GM21360 (cell line): ENCODE measurements at regions not wholly inside any gene's neighbourhood (a gene's known extent, or its start where the extent isn't known, plus 50 kb on each side); places are given as distances from the start of the nearest gene placed in this dataset.

Experiments
- ATAC-seq: cut with Tn5 transposase; IDR thresholded peaks from one replicate; pipeline ENCODE4 v1.9.1; 2021; ENCODE audit warnings: mild to moderate bottlenecking, moderate library complexity; ENCODE audit not compliant: unreplicated experiment

GRCh38 chr12:85352016-85352415, 72.0 kb downstream of the ALX1 start:
- no peak for ATAC-seq

DNA sequence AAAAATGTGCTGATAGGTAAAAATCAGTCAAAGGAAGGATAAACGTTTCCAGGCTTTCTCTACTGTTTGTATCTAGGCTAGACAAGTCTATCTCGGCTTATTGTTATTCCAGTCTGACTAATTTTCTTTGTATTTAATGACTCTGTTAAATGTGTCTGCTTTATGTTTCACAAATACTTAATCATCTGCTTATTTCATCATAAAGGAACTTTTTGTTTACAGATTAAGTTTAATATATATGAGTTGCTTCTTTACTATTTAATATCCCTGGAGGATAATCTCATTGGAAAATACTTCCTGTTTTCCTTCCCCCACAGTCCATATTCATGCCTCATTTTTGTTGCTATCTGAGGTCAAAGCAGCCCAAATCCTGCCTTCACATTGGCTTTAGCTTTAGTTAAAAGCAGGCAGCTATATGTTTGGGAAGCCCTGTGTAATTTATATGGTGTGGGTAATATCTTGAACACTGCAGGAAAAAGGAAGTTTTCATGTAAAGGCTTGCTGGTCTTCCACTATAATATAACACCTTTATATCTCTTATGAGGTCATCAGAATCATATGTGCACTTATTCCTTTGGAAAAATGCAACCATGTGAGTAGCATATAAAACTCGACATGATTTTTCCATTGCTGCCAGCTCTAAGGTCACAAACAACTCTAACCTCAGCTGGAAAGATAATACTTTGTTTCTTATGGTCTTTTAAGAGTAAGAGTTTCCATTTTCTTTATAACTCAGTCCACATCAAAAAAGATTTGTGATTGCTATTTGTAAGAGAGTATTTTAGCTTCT, 76.8 kb downstream of the ALX1 start:
- ATAC-seq: no peak

DNA sequence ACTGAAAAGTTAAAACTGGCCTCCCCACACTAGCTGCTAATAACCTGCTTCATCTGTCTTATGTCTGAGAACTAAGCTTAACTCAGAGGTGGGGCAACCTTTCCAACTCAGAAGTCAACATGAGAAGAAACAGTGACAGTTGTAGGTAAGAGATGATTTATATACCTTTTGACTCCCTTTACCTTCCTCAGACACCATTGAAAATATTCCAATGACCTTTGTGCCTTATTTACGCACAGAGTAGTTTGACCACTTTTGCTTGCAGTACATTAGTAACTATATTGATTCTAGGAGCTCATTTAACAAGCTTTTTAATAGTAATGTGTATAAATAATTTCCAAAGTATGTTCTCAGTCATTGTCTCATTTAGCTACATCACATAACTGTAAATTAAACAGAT, 77.6 kb downstream of the ALX1 start:
- ATAC-seq: no peak

DNA sequence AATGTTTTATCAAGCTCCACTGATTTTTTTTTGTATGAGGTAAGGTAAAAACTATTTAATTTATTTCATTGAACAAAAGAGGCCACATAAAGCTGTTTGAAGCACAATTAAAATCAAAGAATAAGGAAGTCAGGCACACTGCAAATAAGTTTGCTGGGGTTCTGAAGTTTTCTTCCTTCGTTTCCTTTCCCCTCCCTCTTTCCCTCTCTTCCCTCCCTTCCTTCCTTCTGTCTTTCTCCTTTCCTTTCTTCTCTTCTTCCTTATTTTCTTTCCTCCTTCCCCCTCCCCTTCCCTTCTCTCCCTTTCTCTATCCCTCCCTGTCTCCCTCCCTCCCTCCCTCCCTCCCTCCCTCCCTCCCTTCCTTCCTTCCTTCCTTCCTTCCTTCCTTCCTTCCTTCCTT, 78.7 kb downstream of the ALX1 start:
- ATAC-seq: no peak

GRCh38 chr12:85363382-85364190, 83.6 kb downstream of the ALX1 start:
- ATAC-seq: no peak

DNA sequence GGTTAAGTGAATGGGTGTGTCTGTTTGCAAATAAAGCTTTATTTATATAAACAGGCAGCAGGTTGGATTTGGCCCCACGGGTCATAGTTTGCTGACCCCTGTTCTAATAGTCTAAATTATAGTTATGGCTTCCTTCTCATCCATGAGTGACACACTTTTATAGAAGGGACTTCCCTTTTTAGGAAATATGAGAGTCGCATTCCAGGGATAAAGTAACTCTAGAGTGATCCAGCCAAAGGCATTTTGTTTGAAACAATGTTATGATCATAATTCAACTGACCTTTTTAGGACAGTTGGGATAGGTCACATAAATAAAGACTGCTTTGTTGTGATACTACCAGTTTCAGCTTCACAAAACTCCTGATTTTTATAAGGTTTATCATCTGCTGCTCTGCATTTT, 87.9 kb downstream of the ALX1 start:
- no peak for ATAC-seq

- no peak for ATAC-seq
These were observed 89.5 kb downstream of the ALX1 start for GRCh38 chr12:85369365-85370154.

DNA sequence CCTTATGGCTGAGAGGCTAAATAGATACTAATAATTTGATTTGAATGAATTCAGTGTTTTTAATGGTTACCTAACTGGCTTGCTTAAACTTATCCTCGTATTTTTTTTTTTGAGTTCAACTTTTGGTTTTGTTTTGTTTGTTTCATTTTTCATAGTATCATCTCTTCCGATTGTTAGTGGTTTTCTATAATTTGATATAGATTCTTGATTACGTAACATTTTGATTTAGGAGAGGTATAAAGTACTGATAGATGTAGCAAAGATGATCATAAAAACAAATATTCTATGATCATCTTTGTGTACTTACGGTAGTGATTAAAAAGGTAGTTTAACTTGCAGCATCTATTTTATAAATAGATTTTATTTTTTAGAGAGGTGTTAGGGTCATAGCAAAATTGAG, 93.0 kb downstream of the ALX1 start:
- no peak for ATAC-seq

DNA sequence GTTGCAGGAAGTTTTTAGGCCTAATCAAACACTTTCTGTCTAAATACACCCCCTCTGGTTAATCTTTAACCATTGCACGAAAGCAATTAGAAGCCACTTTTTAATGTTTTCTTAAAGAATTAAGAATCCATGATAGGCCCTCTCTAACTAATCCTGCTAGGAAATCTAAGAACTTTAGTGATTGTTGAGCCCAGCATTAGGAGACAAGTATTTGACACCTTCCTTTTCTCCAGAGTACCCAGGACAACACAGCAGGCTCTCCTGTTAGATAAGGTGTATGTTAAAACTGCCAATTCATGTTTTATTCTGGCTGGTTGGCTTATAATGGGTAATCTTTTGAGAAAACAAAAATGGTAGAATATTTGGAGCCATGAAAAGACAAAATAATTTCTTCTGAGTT, 95.0 kb downstream of the ALX1 start:
- no peak for ATAC-seq

DNA sequence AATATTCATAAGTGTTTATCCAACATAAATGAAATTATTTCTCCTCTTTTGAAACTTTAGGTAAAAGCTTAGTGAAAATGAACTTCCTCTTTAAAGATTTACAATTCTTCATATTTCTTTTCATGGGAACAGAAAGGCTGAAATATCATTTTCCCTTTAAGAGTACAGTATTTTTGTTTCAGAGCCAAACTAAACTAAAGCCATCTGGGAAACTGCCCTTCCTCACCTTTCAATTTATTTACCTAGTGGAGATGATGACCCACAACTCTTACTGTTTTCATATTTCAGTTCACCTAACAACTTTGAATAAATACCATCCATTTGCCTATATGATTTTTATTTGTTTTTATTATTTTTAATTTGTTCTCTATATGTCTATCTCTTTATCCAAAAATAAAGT, 105.4 kb downstream of the ALX1 start:
- no peak for ATAC-seq

- ATAC-seq: no peak
These were observed 110.2 kb downstream of the ALX1 start for GRCh38 chr12:85390266-85390665.

- no peak for ATAC-seq
These were observed 112.5 kb downstream of the ALX1 start for GRCh38 chr12:85392508-85392907.

DNA sequence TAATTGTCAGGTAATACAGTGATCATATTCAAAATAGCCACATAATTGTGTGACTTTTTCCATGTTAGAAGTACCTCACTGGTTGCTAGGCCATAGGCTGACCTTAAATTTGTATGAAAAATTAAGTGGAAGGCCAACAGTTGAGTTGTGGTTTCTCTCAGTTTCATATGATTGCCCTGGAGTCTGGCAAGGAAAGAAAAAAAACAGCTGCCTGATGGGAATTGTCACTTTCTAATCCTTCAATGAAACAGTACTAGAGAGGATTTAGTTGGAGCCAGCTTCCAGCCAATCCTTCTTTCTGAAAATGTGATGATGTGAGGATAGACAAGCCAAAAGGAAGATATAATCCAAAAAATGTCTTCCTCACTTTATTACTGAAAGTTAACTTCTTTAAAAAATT, 113.6 kb downstream of the ALX1 start:
- no peak for ATAC-seq

DNA sequence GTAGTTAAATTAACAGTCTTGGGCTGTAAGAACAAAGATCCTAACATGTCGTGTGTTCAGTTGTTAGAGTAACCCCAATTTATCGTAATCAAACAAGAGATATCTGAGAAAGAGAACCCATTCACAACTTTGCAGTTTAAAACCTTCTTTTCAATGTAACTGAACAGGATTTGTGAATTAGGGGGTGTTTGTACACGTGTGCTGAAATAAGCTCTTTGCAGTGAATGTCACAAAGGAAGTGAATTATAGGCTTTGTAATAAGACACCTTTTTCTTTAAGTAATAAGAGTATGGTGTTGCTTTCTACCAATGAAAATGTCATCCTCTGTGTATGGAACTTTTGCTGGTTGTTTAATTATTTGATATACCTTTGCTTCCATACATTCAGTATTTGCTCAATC, 114.0 kb downstream of the ALX1 start:
- ATAC-seq: no peak

DNA sequence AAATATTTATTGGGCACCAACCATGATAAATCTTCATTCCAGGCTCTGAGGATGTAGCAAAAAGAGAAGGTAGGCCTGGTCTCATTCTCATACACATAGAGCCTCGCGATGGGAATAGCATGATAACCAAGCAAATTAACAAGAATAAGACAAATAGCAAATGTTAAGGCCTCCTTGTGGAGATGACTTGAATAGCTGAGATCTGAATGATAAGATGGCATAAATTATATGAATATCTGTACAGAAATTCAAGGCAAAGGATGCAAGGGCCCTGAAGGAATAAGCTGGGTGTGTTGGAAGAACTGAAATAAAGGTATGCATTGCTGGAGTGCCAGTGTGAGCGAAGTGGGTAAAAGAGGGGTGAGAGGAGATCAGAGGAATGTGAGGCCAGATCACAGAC, 114.8 kb downstream of the ALX1 start:
- ATAC-seq: no peak

GRCh38 chr12:85405262-85405661, 125.2 kb downstream of the ALX1 start:
- ATAC-seq: no peak

DNA sequence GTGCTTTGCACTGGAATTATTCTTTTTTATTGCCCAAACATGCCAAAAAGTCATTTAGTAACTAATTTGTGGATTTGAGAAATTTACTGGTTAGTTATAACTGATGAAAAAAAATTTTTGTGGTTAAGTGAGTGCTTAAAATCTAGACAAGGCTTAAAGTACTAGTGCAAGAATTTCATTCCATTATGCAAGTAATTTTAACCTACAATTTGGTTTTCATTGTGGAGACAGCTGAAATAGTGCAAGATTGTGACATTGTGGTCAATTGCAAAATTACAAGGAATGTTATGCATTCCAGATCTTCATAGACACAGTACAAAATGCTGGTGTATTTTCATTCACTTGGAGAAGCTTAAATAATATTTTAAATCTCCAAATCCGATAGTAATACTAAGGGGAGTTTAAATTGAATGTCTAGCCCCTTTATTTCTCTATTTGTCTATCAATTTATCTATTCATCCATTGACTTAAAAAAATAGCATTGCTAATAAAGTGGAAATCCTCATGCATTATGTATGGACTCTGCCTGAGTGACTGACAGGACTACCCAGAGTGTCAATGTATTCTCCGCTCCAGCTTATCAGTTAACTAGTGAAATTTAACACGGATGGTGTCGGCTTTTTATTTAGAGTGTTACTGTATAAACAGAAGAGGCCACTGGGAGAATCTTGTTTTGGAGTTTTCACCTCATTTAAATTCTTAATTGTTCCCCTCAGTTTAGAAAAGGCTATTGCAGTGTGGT, 125.9 kb downstream of the ALX1 start:
- ATAC-seq: no peak

DNA sequence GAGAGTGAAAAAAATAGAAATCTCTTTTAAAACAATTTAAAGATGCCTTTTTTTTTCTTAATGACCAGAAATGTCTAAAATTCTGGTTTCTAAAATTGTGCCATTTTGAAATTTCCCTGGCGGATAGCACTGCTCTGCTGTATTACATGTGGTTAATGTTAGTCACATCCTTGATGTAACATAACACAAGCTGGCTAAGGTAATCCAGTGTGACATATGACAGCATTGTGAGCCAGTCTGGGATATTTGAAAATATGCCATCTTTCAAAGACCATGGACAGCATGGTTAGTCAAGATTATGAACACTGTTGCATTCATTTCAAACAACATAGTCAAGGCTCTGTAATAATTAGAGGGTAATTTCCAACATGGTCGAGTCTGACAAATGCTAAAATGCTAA, 133.2 kb downstream of the ALX1 start:
- no peak for ATAC-seq

DNA sequence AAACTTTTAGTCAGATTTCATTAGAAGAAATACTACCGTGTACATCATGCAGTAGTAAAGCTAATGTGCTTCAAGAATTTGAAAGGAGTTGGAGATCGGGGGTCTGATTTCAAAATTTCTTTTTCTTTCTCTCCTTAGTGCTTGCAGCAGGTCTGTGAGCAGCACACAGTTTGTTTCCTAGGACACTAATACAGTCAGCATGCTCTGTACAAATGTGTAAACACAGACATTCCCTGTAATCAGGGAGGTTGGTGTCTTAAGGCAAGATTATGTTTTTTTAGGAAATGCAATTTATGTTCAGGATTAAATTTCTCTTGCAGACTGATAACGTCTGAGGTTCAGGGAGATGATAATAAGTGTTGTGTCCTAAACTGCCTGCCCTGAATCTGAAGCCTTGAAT, 142.7 kb downstream of the ALX1 start:
- no peak for ATAC-seq

DNA sequence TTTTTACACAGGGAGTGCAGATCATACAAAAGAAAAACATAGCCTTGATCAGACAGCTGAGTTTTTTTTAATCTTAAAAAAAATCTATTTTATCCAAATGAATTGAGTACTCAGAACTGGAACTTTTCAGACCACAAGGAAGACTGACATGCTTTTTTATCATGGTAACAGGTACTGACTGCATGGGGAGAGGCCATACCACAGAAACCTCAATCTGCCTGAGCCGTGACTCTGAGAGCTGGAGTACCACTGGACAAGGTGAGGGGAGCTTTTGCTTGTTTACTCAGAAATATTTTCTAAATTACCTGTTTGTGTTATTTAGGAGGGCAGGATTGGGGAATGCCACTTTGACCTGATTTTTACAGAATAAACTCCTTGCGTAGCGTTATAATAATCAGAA, 143.9 kb downstream of the ALX1 start:
- ATAC-seq: peak; percentile 49
